Activated gamma-delta T cell treated with Interleukin-2 at 50 U/mL for 16 hours (primary cell): ENCODE measurements at regions not wholly inside any gene's neighbourhood (a gene's known extent, or its start where the extent isn't known, plus 50 kb on each side); places are given as distances from the start of the nearest gene placed in this dataset.
"Not testable (repeated sequence)": the region's sequence is repeated elsewhere in the genome, so short reads cannot be mapped to it uniquely, and the experiment has no call there.

Experiments used
- DNase-seq: peaks from one replicate; pipeline ENCODE4 v3.0.0-alpha.2; 2020

DNA sequence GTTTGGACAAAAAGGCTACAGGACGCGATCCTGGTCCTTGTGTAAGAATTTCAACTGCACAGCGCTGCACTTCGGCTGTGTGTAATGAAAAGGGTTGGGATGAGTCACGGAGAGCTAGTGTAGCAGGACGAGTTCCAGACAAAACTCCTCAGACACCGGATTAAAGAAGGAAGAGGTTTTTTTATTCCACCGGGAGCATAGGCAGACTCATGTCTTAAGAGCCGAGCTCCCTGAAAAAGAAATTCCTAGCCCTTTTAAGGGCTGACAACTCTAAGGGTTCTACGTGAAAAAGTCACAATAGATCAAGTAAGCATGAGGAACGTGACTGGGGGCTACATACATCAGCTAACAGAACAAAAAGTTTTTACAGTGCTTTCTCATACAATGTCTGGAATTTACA lies 54.8 kb upstream of the FAM90A1 start:
- DNase-seq = not testable (repeated sequence)

DNA sequence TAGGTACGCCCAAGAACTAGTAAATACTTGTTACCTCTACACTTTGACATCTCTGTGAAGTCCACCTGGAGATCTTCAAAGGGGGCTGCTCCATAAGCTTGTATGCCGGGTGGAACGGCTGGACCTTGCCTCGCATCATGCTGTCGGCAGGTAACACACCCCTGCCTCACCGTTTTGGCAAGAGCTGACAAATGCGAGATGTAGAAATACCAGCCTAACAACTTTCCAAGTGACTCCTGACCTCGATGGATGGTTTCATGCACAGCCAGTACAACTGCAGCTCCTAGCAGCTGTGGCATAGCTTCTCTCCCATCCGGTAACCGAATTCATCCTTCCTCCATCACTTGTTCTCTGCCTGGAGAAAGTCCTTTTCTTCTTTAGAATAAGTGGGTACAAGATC lies 58.3 kb upstream of the FAM90A1 start:
- not testable (repeated sequence) for DNase-seq

DNA sequence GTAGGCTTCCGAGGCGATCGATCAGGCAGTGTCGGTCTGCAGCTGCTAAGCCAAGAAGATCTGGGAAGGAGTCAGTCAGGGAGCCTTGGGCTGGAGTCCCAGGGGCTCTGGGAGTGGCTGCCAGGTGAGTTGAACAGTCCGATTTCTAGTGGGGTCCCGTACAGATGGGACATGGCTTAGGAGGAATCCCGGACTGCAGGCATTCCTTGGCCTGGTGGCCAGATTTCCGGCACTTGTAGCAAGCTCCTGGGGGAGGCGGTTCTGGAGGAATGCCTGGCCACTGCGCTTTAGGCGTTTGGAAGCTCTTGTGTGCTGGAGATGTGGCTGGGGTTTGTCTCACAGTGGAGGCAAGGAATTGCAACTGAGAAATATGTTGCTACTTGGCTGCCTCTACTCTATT lies 64.3 kb upstream of the FAM90A1 start:
- DNase-seq = not testable (repeated sequence)

DNA sequence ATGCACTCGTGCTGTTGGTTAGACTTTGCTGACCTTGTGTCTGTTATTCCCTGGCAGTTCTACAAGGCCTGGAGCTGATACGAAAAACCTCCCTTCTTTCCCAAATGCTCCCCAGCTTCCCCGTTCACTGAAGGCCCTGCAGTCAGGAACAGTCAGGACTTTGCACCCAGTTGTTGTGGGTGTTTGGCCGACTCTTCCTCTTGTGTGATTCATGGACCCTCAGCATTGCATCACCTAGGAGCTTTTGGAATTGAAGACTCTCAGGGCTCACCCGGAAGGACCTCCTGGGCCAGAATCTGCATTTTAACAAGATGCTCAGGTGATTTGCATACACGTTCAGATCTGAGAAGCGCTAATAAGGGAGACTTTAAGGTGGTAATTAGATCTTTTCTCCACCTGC lies 67.2 kb upstream of the FAM90A1 start:
- not testable (repeated sequence) for DNase-seq

DNA sequence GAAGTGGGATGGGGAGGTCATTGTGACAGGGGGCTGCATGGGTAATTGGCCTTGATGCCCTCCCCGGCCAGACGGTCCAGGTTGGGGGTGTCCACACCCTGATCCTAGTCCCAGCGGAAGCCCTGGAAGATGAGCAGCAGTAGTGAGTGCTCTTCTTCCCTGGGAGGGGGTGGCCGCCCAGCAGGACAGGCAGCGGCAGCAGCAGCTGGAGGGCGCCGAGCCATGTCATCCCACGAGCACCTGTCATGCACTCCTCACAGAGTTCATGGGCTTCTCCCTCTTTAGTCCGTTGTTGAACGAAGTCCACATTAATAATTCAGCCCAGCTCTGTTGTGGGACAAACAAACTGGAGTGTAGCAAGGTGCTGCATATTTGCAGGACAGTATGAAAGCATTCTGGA lies 81.2 kb upstream of the FAM90A1 start:
- DNase-seq = not testable (repeated sequence)

DNA sequence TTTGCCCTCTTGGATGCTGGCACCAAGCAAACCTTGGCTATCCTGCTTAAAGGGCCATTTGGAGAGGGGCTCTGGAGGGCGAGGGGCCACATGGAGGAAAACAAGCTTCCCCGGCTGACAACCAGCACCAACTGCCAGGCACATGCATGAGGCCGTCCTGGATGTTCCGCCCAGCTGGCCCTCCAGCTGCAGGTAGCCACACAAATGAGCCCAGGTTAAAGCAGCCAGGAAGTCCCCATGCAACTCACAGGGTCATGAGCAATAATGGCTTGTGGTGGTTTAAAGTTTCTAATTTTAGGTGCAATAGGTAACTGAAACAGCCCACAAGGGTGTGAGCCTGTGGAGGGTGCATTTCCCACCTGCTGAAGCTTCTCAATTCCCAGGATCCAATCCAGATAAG lies 88.6 kb upstream of the FAM90A1 start:
- not testable (repeated sequence) for DNase-seq

DNA sequence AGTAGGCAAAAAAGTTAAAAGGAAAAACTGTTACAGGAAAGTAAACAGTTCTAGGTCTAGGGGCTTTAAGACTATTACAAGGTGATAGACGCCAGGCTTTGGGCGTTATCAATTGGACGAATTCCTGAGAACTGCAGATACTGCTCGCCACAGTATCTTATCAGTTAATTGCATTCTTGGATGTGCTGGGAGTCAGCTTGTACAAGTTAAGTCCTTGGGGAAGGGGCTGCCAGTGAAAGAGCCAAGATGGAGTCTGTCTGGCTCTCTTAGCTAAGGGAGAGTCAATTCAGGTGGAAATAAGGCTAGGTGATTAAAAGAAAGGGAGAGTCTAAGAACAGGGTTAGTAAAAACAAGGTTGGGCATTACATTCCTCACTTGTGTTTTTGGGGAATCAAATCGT lies 90.3 kb upstream of the FAM90A1 start:
- DNase-seq = not testable (repeated sequence)

DNA sequence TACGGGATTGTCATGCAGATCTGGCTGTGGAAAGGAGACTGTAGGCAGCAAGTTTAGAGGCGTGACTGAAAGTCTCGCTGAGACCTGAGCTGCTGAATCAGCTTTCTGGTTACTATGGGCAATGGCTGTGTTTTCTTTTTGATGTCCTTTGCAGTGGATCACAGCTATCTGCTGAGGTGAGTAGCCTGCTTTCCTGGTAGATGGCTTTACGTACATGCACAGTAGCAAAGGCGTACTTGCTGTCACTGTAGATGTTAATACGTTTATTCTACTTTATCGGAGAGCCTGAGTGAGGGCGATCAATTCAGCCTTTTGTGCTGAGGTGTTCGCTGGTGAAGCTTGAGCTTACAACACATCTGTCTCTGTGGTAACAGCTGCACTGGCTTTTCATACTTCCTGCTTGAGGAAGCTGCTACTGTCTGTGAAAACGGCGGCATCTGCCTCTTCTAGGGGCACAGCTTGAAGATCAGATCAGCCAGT lies 92.9 kb upstream of the FAM90A1 start:
- peak; percentile 17 for DNase-seq

DNA sequence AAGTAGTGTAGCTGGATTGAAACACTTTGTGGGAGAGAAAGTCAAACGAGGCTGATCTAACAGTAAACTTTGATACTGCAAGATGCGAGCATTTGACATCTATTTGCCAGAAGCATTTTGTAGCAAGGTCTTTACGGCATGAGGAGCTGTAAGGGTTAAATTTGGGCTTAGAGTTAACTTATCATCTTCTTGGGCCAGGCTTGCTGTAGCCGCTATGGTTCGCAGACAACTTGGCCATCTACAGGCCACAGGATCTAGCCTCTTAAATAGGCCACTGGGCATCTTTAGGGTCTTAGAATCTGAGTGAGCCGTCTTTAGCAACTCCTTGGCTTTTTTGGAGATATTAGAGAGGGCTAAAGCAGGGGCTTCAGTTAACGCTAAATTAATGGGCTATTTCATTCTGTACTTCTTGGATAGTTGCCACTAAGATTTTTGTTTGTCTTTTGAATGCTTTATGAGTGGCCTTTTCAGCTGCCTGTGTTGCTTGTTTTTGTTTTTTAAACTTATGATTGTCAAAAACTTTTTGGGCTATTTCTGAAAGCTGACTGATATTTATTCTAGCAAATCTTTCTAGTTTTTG lies 93.5 kb upstream of the FAM90A1 start:
- DNase-seq = not testable (repeated sequence)

DNA sequence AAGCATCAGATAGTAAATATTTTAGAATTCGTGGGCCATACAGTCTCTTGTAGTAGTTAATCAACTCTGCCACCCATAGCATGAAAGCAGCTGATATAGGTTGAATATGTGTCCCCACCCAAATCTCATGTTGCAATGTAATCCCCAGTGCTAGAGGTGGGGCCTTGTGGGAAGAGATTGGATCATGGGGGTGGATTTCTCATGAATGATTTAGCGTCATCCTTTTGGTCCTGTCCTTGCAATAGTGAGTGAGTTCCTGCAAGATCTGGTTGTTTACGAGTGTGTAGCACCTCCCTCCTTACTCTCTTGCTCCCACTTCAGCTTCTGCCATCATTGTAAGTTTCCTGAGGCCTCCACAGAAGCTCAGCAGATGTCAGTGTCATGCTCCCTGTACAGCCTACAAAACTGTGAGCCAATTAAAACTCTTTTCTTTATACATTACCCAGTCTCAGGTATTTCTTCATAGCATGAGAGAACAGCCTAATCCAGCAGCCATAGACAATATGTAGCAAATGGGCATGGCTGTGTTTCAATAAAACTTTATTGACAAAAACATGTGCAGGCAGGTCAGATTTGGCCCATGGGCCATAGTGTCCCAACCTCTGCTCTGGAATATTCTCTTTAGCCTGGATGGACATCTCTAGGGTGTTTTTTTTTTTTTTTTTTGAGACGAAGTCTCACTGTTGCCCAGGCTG lies 97.9 kb upstream of the FAM90A1 start:
- DNase-seq = not testable (repeated sequence)

DNA sequence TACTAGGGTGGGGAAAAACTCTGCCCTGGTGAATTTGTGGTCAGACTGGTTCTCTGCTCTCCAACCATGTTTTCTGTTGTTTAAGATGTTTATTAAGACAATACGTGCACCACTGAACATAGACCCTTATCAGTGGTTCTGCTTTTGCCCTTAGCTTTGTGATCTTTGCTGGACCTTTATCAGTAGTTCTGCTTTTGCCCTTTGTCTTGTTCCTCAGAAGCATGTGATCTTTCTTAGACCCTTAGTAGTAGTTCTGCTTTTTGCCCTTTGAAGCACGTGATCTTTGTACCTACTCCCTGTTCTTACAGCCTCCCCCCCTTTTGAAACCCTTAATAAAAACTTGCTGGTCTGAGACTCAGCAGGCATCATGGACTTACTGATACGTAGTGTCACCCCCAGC lies 101.4 kb upstream of the FAM90A1 start:
- not testable (repeated sequence) for DNase-seq

DNA sequence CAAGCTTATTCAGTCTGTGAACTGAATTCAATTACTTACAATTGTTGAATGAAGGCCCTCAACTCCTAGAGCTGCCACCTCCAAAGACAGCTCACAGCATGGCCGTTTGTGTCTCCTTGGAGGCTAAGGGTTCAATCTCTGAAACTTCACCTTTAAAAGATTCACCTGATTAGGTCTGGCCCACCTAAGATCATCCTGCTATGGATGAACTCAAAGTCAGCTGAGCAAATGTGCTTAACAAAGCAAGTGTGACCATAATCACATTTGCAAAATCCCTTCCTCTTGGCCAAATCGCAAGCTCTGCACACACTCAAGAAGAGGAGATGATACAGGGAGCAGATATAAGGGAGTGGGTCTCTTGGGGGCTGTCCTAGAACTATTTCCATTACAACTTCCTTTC lies 105.0 kb upstream of the FAM90A1 start:
- DNase-seq = not testable (repeated sequence)

DNA sequence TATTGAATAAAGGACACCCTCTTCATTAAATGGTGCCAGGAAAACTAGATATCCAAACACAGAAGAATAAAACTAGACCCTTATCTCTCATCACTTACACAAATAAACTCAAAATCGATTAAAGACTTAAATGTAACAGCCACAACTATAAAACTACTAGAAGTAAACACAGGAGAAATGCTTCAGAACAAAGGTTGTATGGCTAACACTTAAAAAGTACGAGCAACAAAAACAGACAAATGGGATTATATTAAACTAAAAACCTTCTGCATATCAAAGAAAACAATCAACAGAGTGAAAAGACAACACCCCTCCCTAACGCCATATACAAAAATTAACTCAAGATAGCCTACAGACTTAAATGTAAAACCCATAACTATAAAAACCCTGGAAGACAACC lies 104.7 kb upstream of the CLEC6A start:
- not testable (repeated sequence) for DNase-seq

DNA sequence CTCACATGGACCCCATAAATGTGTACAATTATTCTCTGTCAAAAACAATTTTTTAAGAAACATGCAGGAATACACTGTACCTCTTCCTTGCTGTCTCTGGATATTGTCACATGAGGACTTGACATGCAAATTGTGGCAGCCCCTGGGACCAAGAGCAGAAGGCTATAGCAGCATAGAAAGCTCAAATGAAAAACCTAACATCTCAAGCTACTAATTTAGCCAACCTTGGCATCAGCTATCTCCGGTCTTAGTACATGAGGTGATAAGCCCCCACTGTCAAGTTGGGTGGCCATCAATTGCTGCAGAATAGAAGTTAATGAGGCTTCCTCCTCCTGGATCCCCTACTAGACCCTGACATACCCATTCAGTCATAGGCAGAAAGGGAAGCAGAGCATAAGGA lies 101.0 kb upstream of the CLEC6A start:
- DNase-seq = not testable (repeated sequence)

DNA sequence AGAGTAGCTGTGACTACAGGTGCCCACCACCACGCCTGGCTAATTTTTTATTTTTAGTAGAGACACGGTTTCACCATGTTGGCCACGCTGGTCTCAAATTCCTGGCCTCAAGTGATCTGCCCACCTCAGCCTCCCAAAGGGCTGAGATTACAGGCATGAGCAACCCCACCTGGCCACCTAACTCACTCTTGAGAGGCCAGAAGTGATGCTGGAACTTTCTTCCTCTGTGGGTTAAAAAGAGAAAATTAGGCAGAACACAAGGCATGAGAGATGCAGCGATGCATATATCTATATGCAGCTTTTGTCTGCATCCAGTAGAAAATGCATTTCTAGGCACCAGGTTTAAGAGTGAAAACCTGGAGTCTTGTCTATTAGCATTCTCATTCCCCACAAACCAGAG lies 100.2 kb upstream of the CLEC6A start:
- not testable (repeated sequence) for DNase-seq

DNA sequence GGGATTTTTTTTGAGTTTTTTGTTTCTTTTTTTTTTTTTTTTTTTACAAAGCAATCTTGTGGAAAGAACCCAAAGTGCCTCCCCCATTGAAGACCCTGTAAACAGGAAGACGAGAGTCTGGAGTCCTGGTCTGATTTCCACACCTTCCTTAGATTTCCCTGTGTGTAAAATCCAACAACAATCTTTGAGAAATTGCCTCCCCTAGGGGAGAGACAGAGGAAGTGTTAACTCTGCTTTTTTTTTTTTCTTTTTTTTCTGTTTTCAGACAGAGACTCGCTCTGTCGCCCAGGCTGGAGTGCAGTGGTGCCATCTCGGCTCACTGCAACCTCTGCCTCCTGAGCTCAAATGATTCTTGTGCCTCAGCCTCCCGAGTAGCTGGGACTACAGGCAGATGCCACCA lies 82.0 kb upstream of the CLEC6A start:
- not testable (repeated sequence) for DNase-seq

DNA sequence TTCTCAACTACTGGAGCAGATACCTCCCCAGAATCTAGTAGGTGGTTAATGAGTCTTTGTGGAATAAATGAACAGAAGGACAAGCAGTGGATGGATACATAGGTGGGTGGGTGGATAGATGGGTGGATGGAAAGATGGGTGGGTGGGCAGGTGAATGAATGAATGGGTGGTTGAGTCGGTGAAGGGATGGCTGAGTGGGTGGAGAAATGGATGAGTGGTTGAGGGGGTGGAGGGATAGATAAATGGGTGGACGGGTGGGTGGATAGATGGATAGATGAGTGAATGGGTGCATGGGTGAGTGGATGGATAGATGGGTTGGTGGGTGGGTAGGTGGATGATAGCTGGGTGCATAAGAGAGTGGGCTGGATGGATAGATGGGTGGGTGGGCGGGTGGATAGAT lies 80.6 kb upstream of the CLEC6A start:
- not testable (repeated sequence) for DNase-seq

DNA sequence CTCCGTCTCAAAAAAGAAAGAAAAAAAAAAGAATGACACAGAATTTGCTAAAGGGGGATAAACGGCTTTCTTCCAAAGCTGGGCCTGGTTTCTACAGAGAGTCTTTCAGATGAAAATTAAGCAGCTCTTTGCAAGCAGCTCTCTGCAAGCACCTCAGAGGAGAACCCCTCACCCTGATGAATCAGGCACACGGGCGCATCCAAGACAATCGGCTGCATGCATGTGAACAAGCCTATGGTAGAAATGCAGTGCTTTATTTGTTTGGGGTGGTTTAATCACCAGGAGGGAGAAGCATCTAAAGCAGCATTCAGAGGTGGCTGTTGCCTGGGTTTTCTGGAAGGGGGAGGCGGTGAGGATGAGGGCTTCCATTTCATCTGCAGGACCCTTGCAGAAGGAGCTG lies 78.0 kb upstream of the CLEC6A start:
- DNase-seq = not testable (repeated sequence)

DNA sequence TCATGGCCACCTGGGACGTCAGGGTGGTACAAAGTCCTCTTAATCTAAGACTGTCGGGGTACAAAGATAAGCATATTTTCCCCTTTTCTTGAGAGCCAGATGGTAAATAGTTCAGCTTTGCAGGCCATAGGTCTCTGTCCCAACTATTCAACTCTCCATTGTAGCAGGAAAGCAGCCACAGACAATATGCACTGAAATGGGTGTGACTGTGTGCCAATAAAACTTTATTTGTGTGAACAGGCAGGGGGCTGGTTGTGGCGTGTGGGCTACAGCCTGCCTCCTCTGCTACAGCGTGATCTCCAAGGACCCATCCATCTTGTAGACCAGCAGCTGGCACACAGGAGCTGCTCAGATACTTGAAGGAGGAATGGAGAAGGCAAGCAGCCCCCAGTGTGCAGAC lies 73.2 kb upstream of the CLEC6A start:
- not testable (repeated sequence) for DNase-seq

DNA sequence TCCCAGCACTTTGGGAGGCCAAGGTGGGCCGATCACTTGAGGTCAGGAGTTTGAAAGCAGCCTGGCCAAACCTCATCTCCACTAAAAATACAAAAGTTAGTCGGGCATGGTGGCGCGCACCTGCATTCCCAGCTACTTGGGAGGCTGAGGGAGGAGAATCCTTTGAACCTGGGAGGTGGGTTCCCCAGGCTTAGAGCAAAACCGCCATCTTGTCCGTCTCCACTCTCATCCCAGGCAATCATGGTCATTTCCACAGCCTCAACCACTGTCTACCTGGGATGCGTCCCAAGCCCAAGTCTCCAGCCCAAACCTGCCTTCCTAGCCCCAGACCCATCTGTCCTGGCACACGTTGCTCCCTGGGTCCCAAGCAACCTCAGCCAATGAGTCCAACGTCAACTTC lies 71.1 kb upstream of the CLEC6A start:
- not testable (repeated sequence) for DNase-seq

DNA sequence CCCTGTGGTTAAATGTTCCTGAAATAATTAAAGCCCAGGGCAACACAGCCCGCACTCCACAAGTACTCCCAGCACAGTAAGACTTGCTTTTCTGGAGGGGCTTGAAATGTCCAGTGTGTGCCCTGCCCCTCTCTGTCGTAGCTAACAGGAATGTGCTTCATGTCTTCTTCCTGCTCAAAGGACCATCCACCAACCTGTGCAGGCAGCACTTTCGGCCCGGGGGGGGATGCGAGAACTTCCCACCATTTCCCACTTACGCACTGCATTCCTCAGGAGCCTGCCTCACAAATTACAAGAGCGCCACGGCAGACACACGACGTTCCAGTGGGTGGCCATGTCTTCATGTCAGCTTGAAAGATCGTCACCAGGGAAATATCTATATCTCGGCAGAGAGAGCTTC lies 70.3 kb upstream of the CLEC6A start:
- DNase-seq = not testable (repeated sequence)

DNA sequence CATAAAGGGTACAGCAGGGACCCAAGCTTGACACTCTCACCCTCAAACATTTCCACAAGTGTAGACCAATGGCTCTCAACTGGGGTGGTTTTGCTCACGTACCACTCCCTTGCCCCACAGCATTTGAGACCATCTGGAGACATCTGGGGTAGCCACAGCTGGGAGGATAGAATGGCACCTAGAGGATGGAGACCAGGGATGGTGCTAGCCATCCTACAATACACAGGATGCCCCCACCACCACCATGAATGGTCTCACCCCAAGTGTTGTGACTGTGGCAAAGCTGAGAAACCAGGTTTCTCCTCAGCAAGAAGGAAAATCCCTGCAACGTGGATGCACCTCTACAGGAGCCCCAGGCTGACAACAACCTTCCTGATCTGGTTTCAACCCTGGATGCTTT lies 69.1 kb upstream of the CLEC6A start:
- DNase-seq = not testable (repeated sequence)

DNA sequence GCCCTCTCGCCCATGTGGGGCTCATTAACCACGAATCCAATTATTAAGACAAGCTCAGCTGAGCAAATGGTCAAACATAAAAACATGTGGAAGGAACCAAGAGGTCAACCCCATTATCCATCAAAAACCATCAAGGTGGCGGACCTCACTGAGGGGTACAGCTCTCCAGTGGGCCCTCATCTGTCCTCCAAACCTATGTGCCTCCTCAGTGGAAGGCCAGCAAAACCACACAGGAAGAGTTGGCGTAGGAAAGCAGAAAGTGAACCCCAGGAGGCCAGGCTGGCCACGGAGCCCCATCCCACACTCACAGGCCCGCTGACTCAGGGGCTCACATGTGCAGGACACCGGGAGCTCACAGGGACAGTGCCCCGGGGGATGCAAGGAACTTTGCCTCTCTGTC lies 66.5 kb upstream of the CLEC6A start:
- not testable (repeated sequence) for DNase-seq

DNA sequence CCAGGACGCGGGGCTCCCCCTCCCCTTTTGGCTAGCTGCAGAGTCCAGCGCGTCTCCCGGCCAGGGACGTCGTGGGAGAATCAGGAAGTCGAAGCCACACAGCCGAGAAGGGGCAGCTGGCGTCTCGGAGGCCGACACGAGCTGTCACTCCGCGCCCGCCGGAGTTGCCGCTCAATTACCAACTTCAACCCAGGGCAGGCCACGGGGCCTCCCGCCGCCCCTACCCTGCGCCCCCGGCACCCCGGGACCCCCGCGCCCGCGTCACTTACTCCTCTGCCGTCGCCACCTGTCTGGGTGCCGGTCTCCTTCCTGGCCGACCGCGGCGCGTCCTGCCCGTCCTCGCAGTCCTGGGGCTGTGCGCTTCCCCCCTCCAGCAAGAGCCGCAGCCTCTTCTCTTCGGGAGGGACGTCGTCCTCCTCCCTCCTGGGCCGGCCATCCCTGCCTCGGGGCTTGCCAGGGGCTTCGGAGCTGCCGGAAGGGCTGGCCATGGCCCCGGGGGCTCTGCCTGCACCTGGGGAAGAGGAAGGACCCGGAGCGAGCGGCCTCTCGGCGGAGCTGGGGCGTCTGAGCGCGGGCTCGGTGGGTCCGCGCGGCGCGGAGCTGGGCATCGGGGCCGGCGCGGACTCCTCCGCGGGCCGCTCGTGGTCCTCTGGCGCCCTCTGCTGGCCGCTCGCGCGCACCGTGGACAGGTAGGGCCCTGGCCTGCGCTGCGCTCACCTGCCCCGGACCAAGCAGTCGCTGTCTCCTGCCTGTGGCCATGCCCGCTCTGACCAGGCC lies 65.6 kb upstream of the CLEC6A start:
- DNase-seq = not testable (repeated sequence)
